Colon (tissue), 2 donors: ENCODE measurements at regions not wholly inside any gene's neighbourhood (a gene's known extent, or its start where the extent isn't known, plus 50 kb on each side); places are given as distances from the start of the nearest gene placed in this dataset.
"Not testable (repeated sequence)": the region's sequence is repeated elsewhere in the genome, so short reads cannot be mapped to it uniquely, and the experiment has no call there.

Source experiments
- FAIRE-seq: peaks from 2 replicates; lab custom pipeline; 2012; peaks lifted over from hg19 to GRCh38; lab: Jason Lieb, UNC
- donor health status: control.
- donor health status: control.

DNA sequence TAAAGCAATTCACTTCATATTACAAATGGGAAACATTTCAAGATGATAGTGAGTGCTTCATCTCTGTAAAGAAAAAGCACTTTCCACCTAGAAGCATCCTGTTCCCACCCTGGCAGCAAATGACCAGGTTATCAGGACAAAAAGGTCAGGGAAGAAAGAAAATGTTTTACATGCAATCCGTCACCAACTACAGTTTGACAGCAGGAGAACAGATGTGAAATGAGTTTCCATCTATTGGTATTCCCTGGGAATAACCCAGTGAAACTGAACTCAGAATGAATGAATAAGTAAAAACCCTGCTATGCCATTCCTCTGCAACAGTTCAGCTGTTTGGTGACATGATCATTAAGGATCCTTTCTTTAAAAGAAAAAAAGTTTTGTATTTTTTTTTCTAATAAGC lies 67.6 kb downstream of the HTR1A start:
- FAIRE-seq: no peak

DNA sequence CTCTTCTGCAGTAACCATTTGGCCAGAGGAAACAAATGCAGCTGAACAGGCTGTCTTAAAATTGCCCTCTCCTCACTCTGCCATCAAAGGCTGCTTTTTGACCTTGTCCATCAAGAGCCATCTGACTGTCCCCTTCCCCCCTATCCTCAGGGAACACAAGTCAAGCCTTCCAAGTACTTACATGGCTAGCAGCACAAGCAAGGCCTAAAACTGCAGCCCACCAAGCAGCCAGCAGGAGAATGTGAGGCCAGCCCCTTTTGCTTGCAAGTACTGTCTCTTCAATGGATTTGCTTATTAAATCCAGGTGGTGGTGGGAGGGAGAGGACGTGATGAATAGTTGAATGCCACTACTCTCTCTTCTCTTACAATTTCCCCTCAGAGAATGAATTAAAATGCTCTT lies 83.5 kb downstream of the HTR1A start:
- no peak for FAIRE-seq

DNA sequence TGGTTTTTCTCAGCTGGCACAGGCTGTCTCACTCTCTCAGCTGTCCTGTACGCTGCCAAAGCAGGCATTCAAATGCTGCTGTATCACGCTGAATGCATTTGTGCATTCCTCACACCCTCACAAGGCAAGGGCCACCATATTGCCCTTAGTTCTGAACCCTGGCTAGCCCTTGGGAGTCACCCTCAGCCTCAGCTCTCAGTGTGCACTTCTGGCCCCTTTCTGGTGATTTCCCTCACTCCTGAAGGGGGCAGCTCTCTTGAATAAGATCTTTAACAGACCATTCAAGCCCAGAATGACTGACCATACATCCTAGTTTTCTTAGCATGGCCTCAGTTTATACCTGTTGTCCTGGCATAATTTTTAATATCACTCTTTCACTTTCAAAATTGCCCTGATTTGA lies 84.3 kb downstream of the HTR1A start:
- FAIRE-seq: no peak

DNA sequence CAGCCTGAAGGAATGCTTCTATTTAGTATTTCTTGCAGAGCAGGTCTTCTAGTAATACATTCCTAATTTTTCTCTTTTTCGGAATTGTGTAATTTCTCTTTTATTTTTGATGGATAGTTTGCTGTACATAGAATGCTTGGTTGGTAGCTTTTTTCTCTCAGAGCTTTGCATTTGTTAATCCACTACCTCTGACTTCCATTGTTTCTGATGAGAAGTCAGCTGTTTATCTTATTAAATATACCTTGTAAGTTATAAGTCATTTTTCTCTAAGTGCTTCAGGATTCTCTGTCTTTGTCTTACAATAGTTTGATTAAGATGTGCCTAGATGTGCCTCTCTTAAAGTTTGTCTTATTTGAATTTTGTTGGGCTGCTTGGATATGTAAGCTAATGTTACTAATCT lies 101.9 kb downstream of the HTR1A start:
- no peak for FAIRE-seq

DNA sequence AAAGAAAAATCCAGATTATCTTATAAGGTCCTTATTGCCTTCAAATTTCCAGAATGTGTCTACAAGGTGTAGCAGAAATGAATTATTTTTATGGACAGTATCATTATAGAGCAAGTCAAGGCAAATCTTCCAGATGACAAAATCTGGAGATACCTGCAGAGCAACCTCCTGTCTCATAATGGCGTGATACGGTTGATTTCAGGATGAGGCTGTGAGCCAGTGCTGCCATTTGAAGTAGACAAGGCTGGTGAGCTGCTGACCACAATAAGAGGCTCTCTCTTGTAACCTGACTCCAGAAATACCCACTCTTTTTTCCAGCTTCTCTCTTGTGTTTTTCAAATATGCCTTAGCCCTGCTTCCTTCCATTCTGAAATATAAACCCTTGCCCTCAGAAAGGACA lies 108.2 kb downstream of the HTR1A start:
- FAIRE-seq: no peak

DNA sequence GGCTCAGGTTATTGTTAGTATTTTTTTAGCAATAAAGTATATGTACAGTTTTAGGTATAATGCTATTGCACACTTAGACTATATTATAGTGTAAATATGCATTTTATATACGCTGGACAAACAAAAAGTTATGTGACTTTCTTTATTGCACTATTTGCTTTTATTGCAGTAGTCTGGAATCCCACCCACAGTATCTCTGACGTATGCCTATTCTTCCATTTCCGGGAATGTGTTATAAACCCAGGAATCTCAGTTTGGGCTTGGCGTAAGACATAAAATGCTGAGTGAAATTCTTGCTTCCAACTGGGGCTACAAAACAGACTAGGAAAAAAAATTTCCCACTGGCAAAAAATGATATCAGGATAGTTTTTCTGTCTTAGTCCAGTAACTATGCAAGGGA lies 119.1 kb downstream of the HTR1A start:
- FAIRE-seq: no peak

DNA sequence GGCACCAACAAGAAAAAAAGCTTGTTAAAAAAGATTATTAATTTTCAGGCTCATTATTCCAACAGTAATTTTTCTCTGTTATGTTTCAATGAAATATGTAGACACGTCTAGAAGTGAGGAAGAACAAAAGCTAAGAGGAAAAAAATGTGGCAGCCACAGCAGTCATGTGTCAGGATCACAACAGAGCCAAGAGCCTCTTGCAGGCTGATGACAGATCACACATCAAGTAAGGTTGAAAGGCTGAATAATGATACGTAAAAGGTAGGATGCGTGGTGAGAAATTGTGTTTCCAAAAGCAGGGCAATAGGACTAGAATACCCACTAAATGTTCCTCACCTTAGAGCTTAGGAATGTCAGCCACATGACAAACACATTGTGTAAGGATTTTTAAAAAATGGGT lies 124.8 kb downstream of the HTR1A start:
- FAIRE-seq: no peak

DNA sequence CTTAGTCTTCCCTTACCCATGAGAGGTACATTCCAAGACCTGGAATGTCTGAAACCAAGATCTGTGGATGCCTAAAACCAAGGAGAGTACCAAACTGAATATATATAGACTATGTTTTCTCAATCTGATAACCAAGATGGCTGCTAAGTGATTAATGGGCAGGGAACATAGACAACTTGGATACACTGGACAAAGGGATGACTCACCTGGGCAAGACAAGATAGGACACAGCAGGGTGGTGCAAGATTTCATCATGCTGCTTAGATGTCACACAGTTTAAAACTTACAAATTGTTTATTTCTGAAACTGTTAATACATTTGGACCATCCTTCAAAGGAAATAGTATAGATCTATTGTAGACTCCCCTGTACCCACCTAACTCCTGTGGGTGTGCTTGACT lies 130.9 kb downstream of the HTR1A start:
- FAIRE-seq: no peak

DNA sequence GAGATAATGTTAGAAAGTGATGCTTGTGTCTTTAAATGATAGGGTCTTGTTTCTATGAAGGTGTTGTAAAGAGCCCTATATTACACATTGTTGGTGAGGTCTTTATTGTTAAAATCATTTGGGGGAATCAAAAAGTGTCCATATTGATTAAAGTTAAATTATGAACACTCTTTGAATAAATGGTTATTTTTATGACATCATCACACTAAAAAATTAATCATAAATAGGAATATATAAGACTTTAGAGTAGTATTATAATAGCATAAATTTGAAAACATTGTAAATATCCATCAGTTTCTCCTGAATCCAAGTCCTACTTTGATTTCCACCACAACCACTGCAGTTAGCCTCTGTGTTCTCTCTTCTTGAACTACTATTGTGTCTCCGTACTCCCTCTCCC lies 136.3 kb downstream of the HTR1A start:
- FAIRE-seq: no peak

DNA sequence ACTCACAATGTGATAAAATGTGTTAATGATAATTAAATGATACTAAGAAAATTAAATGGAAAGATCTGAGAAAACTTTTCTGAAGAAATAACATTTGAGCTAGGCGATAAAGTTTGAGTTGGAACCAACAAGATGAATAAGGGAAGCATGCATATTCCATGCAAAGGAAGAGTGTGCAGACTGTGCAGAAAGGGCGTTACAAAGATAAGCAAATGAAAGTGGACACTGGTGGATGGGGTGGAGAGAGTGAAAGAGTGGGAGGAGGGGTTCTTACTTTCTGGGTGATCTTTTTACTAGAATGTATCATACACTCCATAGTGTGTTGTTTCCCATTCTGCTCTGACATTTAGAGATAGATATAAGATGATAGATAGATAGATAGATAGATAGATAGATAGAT lies 138.7 kb downstream of the HTR1A start:
- FAIRE-seq: no peak

DNA sequence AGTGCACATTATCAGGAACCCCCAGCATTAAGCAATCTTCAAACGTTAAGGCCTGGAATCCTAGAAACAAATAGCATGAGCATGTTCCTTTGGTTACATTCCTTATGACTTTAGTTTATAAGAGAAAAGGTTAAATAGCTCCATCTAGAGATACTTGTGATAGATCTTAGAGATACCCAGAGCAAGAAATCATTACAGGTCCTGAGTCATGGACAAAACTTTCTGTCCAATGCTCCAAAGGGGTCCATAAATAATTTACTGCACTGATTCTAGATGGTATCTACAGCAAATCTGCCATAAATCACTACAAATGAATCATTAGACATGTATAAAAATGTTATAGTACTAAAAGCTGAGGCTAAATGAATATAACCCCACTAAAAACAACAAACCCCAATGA lies 139.6 kb downstream of the HTR1A start:
- FAIRE-seq: no peak

DNA sequence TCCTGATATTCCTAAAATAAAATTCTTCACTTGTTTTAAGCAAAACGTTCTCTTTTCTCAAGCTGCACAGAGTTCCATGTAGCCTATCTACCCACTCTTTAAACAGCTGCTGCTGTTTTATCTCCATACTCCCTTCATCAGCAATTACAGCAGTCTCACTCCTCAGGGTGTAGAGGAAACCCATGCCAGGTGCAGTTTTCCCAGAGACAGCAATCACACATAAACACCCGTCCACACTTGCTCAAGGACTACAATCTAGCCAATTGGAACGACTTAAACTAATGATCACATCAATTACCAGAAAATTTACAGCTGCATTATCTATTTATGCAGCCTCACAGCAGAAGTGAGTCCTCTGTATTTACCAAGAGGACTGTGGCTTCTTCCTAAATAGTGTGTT lies 141.7 kb downstream of the HTR1A start:
- FAIRE-seq: no peak

DNA sequence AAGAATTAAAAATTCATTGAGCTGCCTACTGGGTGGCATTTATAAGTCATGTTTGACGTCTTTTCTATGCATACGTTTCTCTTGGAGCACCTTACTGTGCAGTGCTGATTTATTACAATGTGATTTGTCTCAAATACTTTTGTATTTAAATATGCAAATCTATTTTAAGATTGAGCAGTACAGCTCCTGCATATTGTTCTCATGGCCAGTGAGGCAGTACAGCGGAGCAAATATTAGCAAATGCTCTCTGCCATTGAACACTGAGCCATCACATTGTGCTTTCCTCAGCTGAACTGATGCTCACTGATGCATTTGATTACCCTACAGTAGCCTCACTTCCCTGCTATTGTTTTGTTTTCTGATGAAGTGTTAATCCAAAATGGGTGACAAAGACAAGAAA lies 149.6 kb downstream of the HTR1A start:
- FAIRE-seq: no peak

DNA sequence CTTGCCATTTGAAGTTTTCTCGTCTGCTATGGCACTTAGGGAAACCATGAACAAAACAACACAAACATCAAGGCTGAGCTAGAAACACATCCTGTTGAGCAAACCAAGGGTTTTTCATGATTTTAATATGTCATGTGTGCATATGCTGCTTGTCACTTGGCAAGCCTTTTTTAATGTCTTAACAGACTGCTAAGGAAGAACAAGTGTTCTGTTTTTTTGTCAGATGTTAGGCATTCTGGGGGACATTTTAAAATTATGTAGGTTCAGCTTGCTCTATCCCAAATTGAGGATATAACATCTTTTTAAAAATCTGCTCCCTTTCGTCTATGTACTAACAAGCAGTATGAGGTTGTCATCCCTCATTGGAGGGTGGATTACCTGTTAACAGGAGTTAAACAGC lies 150.3 kb downstream of the HTR1A start:
- FAIRE-seq: no peak

DNA sequence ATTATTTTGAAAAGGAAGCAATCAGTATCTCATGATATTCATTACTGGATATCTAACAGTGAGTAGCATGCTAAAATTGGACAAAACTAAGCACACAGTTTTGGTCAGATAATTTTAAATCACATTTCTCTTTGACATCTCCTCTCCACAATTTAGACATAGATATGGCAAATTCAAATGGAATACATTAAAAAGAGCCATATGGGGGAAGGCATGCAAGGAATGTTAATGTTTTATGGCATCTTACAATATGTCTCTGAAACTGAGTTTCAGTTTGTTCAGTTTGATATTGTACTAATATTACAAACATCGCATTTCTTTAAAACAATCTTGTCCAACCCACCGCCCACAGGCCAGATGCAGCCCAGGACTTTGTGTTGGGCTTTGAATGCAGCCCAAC lies 151.0 kb downstream of the HTR1A start:
- no peak for FAIRE-seq

DNA sequence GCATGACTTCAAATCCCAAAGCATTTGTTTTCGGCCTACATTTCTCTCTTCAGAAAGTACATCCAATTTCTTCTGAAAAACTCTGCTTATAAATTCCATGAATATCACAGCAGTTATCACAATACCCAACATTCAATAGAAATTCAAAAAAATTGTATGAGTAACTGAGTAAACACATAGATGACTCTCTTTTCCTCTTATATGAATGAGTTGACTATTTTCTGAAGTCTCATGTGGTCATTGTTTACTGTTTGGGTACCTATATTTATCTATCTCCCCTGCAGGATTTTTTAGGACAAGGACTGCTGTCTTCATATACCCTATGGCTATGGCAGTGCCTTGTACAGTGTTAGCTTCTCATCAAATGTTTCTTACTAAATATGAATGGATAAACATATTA lies 157.1 kb downstream of the HTR1A start:
- FAIRE-seq: no peak

DNA sequence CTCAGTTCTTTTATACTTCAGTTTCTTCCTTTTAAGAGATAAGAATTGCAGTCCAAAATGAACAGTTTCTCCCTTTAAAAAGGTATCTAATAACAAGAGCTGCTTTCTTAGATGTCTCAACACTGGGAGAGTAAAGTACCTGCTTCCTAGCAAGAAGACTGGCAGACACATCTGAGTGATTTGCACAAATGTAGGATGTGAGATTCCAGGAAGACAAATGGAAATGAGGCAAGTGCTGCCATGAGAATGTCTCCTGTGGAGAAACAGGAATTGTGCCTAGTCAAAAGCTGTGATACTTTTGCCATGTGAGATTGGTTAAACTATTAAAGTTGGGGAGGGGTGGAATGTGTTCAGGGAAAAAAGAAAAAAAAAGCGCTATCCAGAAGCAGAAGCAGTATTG lies 159.1 kb downstream of the HTR1A start:
- no peak for FAIRE-seq

DNA sequence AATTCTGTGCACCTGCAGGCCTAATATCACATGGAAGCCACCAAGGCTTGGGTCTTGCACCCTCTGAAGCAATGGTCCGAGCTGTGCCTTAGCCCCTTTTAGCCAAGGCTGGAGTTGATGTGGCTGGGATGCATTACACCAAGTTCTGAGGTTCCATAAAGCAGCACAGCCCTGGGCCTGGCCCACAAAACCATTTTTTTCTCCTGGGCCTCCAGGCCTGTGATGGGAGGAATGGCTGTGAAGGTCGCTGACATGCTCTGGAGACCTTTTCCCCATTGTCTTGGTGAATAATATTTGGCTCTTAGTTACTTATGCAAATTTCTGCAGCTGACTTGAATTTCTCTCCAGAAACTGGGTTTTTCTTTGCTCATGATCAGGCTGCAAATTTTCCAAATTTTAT lies 167.3 kb downstream of the HTR1A start:
- FAIRE-seq: no peak

DNA sequence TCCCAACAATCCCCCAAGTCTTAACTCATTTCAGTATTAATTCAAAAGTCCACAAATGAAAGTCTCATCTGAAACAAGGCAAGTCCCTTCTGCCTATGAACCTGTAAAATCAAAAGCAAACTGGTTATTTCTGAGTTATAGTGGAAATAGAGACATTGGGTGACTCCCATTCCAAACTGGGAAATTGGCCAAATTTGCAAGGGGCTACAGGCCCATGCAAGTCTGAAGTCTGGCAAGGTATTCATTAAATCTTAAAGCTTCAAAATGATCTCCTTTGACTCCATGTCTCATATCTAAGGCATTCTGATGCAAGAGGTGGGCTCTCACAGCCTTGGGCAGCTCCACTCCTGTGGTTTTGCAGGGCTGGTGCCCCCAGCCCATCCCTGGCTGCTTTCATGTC lies 167.9 kb downstream of the HTR1A start:
- no peak for FAIRE-seq

DNA sequence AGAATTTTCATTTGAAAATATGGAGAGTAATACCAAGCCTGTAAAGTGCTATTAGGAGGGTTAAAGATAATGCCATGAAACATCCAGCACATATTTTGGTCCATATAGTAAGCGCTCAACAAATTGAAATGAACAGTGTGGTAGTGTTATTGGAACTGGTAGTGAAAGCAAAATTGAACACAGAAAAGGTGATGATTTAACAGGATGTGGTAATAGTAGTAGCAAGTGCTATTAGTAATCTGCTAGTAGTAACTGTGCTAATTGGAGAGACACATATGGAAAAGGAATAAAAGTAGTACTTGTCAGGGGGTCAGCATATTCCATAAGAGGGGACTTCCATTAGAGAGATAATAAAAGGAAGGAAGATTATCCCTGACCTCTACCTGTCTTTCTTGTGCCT lies 187.3 kb downstream of the HTR1A start:
- FAIRE-seq: no peak

DNA sequence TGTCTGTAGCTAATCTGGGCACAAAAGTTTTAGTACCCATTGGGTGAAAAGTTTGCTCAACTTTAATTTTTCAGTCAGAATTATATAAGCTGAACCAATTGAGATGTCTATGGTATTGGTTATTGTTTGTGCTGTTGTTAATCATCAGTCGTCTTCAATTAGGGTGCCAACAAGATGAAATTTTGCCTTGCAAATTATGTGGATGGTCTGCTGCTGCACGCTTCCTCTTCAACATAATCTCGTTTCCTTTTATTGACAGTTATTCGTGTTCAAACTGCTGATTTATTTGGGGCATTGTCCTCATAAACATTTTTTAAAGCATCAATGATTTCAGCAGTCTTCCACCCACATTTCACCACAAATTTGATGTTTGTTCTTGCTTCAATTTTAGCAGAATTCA lies 194.0 kb downstream of the HTR1A start:
- no peak for FAIRE-seq

DNA sequence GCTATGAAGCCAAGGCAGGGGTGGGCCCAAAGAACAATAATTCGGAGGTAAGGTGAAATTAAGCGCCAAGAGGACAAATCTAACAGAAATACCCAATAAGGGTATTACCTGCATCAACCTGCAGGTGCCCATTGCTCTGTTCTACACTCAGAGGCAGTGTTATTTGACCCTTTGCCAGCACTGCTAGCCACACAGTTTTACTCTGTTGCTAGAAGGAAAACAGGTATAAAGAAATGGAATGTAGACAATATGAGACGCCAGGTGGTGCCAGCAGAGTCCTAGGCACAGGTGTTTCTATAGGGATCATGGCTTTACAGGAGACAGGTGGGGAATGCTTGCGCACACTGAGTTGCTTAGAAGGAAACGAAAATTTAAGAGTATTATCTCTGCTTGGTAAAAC lies 201.3 kb downstream of the HTR1A start:
- FAIRE-seq: no peak

DNA sequence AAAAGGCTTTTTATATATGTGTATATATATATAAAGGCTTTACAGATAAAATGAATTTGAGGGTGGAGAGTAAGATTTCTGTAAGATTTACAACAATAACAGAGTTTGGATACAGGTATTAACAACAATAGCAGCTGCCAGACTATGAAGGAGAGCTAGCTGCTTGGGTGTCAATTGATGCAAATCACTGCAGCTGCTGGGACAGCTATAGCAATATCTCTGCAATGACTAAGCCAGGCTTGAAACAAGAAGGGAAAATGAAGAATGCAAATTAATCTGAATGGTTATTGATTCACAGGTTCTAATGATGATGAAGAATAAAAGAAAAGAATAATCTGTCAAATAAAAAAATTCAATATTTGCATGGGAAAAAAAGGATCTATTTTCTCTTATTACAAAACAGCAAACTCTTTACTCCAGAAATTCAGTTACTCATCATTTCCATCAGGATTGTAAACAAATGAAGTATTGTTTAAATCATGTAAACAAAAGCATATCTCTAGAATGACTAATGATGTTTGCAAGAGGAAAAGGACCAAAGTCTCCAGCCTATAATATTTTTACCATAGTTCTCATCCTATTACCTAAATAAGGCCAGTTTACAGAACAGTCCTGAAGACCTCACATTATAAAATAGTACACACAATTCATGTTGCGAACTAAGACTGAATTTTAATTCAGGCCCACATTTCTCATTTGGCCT lies 219.0 kb downstream of the HTR1A start:
- FAIRE-seq: no peak

DNA sequence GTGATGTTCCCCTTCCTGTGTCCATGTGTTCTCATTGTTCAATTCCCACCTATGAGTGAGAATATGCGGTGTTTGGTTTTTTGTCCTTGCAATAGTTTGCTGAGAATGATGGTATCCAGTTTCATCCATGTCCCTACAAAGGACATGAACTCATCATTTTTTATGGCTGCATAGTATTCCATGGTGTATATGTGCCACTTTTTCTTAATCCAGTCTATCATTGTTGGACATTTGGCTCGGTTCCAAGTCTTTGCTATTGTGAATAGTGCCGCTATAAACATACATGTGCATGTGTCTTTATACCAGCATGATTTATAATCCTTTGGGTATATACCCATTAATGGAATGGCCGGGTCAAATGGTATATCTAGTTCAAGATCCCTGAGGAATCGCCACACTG lies 229.4 kb downstream of the HTR1A start:
- FAIRE-seq: not testable (repeated sequence)

DNA sequence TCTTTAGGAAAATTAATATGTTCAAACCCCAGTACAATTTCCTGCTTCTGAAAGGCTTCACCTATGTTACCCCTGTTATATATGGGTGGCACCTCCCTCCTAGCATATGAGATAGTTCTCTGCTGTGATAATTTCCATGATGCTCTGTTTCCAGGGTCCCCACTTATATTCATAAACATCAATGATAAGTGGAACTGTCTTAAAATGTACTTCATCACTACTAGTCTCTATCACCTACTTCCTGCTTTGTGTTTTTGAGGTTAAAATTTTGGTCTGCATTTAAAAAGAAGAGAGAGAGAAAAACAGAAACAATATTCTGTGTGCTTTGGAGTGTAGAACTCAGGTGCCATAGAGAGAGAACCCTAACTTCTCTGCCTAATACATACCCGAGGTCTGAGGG lies 234.7 kb downstream of the HTR1A start:
- no peak for FAIRE-seq
